Skin epidermis (tissue), 12 donors: ENCODE measurements at regions not wholly inside any gene's neighbourhood (a gene's known extent, or its start where the extent isn't known, plus 50 kb on each side); places are given as distances from the start of the nearest gene placed in this dataset.
"Not testable (repeated sequence)": the region's sequence is repeated elsewhere in the genome, so short reads cannot be mapped to it uniquely, and the experiment has no call there.

Experiments used
- H3K27ac ChIP-seq, 21 experiments: fragments of 200-600 bp; sonication (generic) in 11 of 21; one replicate each; pipeline ENCODE4 v1.5.0; 2020; ENCODE audit warnings: mild to moderate bottlenecking in 3 of 21, inconsistent platforms in 2 of 21, moderate library complexity in 2 of 21
- H3K4me3 ChIP-seq, 7 experiments: fragments of 200-600 bp; sonication (generic) in 2 of 7; one replicate each; pipeline ENCODE4 v1.5.0; 2020; ENCODE audit warnings: inconsistent platforms in 2 of 7, mild to moderate bottlenecking in 2 of 7, moderate library complexity in 1 of 7

GRCh38 chr5:58314356-58315210 is 145.3 kb downstream of the PLK2 start:
- Histone ChIP-seq H3K27ac (no peak overlapping the region), H3K4me3 (no peak overlapping the region)

GRCh38 chr5:58312299-58312698 is 147.6 kb downstream of the PLK2 start:
- Histone ChIP-seq H3K4me3 (no peak overlapping the region), H3K27ac (no peak overlapping the region)

DNA sequence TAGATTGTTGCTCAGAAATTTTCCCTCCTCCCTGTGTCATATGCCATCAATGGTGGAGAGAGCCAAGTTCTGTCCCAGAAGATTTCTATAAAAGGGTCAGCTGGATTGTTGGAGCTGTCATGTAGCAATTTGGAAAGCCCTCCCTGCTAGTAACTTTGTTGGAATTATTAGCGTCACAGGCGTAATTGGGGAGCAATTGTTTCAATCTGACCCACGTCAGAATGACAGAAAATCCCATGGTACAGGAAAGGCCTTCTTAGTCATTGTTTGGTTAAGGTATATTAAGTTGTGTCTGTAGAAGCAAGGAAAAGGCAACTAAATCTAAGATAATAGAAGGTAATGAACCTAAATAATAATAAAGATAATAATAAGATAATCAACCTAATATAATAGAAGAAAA is 148.4 kb downstream of the PLK2 start:
- no peak overlapping the region for H3K4me3 ChIP-seq
- no peak overlapping the region for H3K27ac ChIP-seq

DNA sequence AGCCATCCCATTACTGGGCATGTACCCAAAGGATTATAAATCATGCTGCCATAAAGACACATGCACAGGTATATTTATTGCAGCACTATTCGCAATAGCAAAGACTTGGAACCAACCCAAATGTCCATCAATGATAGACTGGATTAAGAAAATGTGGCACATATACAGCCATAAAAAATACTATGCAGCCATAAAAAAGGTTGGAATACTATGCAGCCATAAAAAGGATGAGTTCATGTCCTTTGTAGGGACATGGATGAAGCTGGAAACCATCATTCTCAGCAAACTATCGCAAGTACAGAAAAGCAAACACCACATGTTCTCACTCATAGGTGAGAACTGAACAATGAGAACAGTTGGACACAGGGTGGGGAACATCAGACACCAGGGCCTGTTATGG is 151.5 kb downstream of the PLK2 start:
- H3K27ac ChIP-seq = not testable (repeated sequence)

DNA sequence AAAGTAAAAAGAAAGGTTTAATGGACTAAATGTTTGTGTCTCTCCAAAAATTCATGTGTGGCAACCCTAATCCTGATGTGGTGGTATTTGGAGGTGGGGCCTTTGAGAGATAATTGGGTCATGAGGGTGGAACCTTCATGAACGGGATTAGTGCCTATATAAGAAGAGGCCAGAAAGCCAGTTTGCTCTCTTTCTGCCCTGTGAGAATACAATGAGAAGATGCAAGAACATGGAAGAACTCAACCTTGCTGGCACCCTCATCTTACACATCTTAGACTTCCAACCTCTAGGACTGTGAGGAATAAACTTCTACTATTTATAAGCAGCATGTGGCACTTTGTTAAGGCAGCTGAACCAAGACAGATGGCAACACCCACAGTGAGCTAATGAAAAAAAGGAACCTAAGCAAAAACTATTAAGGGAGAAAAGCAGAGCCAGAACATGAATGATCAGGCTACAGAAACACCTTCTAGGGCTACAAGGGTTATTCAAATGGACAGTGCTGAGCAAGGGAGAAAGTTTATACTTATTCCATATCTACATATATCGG is 159.5 kb downstream of the PLK2 start:
- Histone ChIP-seq H3K27ac (no peak overlapping the region), H3K4me3 (no peak overlapping the region)

More for the DNA sequence above, 151.5 kb downstream of the PLK2 start:
- H3K4me3 ChIP-seq = not testable (repeated sequence)

GRCh38 chr5:58299256-58299655 is 160.6 kb downstream of the PLK2 start:
- Histone ChIP-seq H3K4me3 (no peak overlapping the region), H3K27ac (no peak overlapping the region)

DNA sequence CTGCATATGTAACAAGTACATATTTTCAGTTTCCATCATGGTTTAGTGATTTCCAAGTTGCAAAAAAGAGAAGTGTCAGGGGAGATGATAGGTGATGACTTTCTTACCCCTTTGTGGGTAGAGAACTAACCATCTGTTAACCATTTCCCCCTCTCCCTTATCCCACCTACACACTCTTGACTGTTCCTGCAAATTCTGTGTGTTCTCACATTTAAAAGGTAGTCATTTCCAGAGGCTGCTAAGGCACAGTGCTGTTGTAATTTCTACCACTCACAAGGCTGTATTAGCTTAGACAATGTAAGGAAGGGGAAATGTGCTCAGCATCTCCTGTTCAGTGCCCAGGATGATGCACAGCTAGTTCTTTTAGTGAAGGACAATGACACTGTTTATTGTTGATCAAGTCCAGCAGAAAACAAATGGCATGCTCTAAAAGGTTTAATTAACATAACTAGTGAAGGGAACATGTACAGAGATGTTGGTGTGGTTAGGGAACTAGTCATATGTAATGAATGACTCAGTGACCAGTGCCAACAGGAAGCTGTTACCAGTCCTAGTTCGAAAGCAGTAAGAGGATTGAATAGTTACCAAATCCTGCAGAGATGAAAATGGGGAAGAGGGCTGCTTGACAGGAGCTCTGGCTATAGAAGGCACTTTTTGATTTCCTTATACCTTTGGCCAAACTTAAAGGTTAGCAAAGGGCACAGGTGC is 165.1 kb downstream of the PLK2 start:
- Histone ChIP-seq H3K27ac (peak overlapping the region in 2 of 21 experiments; percentile 9 to 28), H3K4me3 (no peak overlapping the region)

- not testable (repeated sequence) for H3K4me3 ChIP-seq, H3K27ac ChIP-seq
Observed at GRCh38 chr5:58288275-58288674, 171.6 kb downstream of the PLK2 start.

DNA sequence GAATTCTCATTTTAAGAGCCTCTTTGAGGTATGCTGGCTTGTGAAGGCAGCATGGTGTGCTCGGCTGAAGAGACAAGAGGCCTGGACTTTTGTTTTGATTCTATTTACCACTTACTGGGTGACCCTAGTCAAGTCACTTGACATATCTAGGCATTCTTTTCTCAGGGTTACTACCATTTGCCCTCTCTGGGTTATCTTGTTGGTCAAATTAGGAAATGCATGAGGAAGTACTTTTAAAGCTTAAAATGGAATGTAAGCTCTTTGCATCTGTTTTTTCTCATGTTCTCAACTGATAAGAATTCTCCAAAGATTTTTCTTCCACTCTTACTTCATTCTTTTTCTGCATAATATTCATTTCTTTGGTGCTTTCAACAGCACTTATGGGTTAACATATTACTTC is 173.1 kb downstream of the PLK2 start:
- H3K4me3 ChIP-seq = no peak overlapping the region
- H3K27ac ChIP-seq = no peak overlapping the region

- no peak overlapping the region for H3K4me3 ChIP-seq
- no peak overlapping the region for H3K27ac ChIP-seq
Observed at GRCh38 chr5:58285900-58286299, 174.0 kb downstream of the PLK2 start.

DNA sequence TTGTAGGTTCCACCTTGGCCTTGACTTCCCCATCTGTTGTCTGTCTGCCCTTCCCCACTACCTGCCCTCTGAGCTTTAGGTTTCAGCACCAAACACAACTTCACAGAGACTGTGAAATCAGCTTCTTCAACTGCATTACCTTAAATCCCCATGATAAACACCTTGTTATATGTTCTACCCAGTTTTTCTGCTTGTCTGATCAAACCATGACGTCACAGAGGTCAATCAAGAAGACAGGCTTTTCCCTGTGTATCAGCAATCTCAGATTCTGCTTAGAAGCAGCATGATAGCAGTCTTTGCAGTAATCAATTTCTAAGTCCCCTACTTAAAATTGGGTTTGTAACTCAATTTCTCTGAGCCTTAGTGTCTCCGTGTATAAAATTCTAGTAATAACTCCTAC is 175.0 kb downstream of the PLK2 start:
- no peak overlapping the region for H3K4me3 ChIP-seq
- no peak overlapping the region for H3K27ac ChIP-seq

DNA sequence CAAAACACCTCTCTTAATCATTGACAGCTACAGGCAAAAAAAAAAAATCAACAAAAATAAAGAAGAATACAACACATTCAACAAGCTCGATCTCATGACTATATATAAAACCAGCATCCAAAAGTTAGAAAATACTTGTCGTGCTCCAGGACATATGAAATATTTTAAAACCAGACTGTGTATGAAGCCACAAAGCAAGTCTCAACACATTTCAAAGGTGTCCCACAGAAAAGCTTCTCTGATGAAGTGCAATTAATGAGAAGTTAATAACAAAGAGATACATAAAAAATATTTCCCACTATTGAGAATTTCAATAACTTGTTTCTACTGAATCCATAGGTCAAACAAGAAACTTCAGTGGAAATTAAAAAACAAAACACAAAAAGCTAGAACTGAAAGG is 178.7 kb downstream of the PLK2 start:
- H3K4me3 ChIP-seq = no peak overlapping the region
- peak overlapping the region in 1 of 21 experiments; percentile 12 for H3K27ac ChIP-seq

DNA sequence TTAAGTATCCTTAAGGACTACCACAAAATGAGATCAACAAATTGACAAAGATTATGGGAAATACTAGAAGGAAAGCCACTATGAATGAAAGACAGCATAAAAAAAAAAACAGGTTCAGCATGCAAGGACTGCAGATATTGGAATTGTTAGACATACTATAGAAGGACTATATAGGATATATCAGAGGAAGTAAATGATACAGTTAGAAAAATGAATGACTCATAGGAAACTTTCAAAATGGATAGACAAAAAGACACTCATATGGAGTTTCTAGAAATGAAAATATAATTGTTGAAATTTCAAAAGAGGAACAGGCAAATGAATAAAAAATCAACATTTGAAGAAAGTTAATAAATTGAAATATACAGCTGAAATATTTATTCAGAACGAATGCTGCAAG is 180.6 kb downstream of the PLK2 start:
- H3K4me3 ChIP-seq = no peak overlapping the region
- H3K27ac ChIP-seq = no peak overlapping the region

DNA sequence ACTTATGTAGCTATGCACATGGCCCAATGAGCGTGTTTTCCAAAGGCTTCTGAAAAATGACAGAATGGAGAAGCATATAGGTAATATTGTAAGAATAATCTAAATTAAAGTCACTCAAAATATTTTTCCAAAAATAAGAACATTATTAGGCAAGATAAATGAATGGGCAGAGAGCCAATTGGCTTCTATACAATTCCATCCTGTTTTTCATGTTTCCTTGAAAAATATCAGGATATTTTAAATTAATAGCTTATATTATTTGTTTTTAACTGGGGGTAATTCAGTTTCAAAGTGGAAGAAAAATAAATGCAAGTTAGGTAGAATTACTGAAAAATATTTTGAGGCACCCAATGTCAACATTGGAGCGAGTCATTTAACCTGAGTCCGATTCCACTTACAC is 183.5 kb downstream of the PLK2 start:
- H3K27ac ChIP-seq = no peak overlapping the region

DNA sequence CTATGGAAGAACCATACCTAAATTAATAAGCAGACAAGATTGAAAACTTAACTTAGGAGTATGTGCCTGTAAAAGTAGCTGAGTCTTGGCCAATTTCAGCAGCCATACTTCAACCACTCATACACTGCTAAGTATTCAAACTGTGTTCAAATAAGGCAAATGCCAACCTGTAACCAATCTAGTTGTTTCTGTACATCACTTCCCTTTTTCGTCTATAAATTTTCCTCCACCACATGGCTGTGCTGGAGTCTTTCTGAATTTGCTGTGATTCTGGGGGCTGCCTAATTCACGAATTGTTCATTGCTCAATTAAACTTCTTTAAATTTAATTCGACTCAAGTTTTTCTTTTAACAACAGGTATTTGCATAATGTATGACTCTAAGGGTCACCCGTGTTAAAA is 184.4 kb downstream of the PLK2 start:
- H3K4me3 ChIP-seq = no peak overlapping the region
- no peak overlapping the region for H3K27ac ChIP-seq

More for the DNA sequence above, 183.5 kb downstream of the PLK2 start:
- H3K4me3 ChIP-seq = no peak overlapping the region

GRCh38 chr5:58274191-58274590 is 185.7 kb downstream of the PLK2 start:
- Histone ChIP-seq H3K27ac (peak overlapping the region in 1 of 21 experiments; percentile 43), H3K4me3 (no peak overlapping the region)

GRCh38 chr5:58273711-58274110 is 186.2 kb downstream of the PLK2 start:
- Histone ChIP-seq H3K27ac (peak overlapping the region in 2 of 21 experiments; percentile 16 to 43), H3K4me3 (no peak overlapping the region)

DNA sequence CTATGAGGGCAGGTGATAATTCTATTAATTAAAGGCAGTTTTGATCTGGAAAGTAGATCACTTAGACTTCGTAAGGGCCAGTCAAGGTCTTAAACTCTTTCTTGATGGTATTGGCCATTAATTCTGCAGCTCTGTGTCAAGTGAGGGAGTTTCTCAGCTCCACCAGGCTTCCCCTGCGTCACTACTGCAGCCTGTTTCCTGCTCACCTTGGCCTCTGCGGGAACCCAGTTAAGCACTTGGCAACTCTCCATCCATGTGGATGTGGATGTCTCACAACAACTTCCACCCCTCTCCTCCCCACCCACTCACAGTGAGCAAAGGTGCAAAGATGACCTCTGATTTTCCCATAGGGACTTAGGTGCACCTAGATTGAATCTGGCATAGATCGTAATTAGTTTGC is 191.6 kb downstream of the PLK2 start:
- Histone ChIP-seq H3K27ac (no peak overlapping the region), H3K4me3 (no peak overlapping the region)

DNA sequence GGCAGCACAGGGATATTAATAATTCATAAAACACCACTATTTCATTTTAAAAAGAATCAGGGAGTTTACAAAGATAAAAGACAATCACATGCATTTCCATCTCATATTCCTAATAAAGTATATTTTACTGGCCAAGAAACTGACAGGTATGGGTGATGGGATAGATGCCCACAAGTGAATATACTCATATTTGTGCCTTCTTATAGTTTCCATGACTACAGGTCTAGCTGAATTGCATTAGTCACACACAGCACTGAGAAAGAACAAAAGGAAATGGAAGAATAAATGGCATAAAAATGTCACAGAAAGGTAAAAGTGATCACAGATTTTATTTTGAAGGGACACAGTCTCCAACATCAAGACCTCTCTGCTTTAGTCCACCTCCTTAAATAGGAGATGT is 193.5 kb downstream of the PLK2 start:
- no peak overlapping the region for H3K27ac ChIP-seq
- no peak overlapping the region for H3K4me3 ChIP-seq

DNA sequence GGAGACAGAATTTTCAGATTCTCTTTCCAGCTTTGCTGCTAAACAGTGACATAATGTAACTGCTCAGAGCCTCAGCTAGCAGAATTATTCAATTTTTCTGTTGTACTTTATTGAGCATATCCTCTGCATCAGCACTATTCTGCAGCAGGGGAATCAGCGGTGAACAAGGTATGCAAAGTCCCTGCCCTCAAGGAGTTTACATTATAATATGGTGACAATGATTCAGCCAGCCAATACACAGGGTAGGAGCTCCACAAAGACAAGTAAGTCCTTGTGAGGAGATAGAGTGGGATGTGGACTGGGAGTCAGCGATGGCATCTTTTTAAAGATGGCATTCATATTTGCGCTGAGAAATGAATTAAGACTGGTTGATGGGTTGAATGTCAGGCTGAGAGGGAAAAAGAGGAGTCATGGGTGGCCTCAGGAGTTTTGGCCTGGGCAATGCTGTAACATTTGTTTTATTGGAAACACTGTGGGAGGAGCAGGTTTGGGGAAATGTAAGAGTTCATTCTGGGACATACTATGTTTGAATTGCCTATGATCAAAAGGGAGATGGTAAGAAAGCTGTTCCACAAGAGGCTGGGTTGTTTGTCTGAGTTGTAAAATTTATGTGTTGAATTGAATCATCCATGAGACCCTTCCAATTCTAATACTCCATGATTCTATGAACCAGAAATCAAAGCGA is 194.5 kb downstream of the PLK2 start:
- H3K4me3 ChIP-seq = no peak overlapping the region
- no peak overlapping the region for H3K27ac ChIP-seq
